ENCODE measurements at regions not wholly inside any gene's neighbourhood (a gene's known extent, or its start where the extent isn't known, plus 50 kb on each side); places are given as distances from the start of the nearest gene placed in this dataset.

DNA sequence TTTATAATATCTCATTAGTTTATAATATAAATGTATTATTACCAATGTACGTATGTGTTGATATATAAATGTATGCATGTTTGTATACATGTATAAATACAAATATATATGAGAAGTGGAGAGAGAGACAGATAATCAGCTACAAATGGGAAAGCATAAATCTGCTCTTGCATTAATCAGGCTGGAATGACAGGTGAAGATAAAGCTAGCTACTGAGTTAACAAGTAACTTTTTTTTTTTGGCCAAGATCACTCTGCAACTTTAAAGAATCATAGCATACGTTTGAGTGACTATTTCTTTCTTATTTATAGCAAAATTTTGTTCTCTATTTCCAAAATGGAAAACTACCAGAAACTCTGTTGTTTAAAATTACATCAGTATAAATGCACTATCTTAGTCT lies 422.8 kb downstream of the SI start:
- no peaks in the 10 kb centered on the region for H3K36me3 ChIP-seq (ENCODE audit: control insufficient read depth in 1 of 2, insufficient read depth in 2 of 2, low read depth in 1 of 2, low read length in 2 of 2)
- no peak overlapping the region for H3K4ac ChIP-seq (ENCODE audit: low read depth in 1 of 2, low read length in 2 of 2)
- H2BK5ac ChIP-seq (ENCODE audit: low read depth, low read length, poor library complexity, severe bottlenecking): no peak overlapping the region
- no peak overlapping the region for H2AFZ ChIP-seq (ENCODE audit: low read depth, low read length)
- DNase-seq: no peak
- no peak overlapping the region for H3K4me2 ChIP-seq (ENCODE audit: low read length, poor library complexity, severe bottlenecking)
- H3K18ac ChIP-seq (ENCODE audit: low read depth in 1 of 2, low read length in 2 of 2): no peak overlapping the region
- H3K23ac ChIP-seq (ENCODE audit: low read length in 2 of 2): no peak overlapping the region
- no peaks in the 10 kb centered on the region for H3K9me3 ChIP-seq (ENCODE audit: control insufficient read depth, low read length)
- H2BK12ac ChIP-seq (ENCODE audit: low read length in 2 of 2): no peak overlapping the region
- no peaks in the 10 kb centered on the region for H3K79me1 ChIP-seq (replicated peaks; ENCODE audit: low read length, poor library complexity, severe bottlenecking)
- H3K9ac ChIP-seq (ENCODE audit: low read length): no peak overlapping the region
- H2BK15ac ChIP-seq (ENCODE audit: low read depth, poor library complexity, severe bottlenecking): no peak overlapping the region
- no peaks in the 10 kb centered on the region for H3K27me3 ChIP-seq (ENCODE audit: control insufficient read depth in 1 of 2, insufficient read depth in 1 of 2, low read length in 2 of 2)
- H3K27ac ChIP-seq (ENCODE audit: low read length, poor library complexity, severe bottlenecking): no peak overlapping the region
- H4K91ac ChIP-seq (ENCODE audit: low read length): no peak overlapping the region
- no CpG with 5 or more reads among the region's 2 CpGs for WGBS
- H3K14ac ChIP-seq (ENCODE audit: low read length in 2 of 2): no peak overlapping the region
- H4K8ac ChIP-seq (ENCODE audit: low read length): no peak overlapping the region
- no peak overlapping the region for H3K4me3 ChIP-seq (ENCODE audit: insufficient read depth in 1 of 2, low read depth in 1 of 2, low read length in 2 of 2)
- H3K4me1 ChIP-seq (ENCODE audit: control insufficient read depth, insufficient read depth, low read depth, low read length): no peaks in the 10 kb centered on the region
- no peak overlapping the region for H2BK120ac ChIP-seq (ENCODE audit: low read depth, low read length)
- no peak overlapping the region for H2AK5ac ChIP-seq (ENCODE audit: low read length, severe bottlenecking)

DNA sequence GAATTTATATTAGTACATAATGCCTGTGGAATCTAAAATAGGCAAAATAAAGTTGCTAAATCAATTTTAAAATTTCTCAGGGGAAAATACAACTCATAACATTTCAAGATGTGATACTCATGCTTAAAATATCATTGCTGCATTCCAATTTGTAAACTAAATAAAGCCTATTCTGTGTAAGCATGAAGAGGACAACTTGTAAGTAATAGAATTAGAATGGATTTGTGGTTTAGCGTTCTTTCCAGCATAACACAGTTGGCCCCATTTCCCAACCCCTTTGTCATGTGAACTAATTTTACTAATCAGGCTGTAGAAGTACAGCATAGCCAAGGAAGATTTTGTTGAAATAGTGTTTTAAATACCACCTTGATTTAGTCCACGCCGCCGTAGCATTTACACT lies 437.2 kb downstream of the SI start:
- H2AFZ ChIP-seq (ENCODE audit: low read depth, low read length): no peak overlapping the region
- no peak overlapping the region for H2BK12ac ChIP-seq (ENCODE audit: low read length in 2 of 2)
- no peak overlapping the region for H4K91ac ChIP-seq (ENCODE audit: low read length)
- no peaks in the 10 kb centered on the region for H3K4me1 ChIP-seq (ENCODE audit: control insufficient read depth, insufficient read depth, low read depth, low read length)
- no peaks in the 10 kb centered on the region for H3K36me3 ChIP-seq (ENCODE audit: control insufficient read depth in 1 of 2, insufficient read depth in 2 of 2, low read depth in 1 of 2, low read length in 2 of 2)
- no CpG with 5 or more reads among the region's 4 CpGs for WGBS
- no peaks in the 10 kb centered on the region for H3K9me3 ChIP-seq (ENCODE audit: control insufficient read depth, low read length)
- no peaks in the 10 kb centered on the region for H3K27me3 ChIP-seq (ENCODE audit: control insufficient read depth in 1 of 2, insufficient read depth in 1 of 2, low read length in 2 of 2)
- no peak overlapping the region for H2BK5ac ChIP-seq (ENCODE audit: low read depth, low read length, poor library complexity, severe bottlenecking)
- no peak overlapping the region for H3K18ac ChIP-seq (ENCODE audit: low read depth in 1 of 2, low read length in 2 of 2)
- H3K4me2 ChIP-seq (ENCODE audit: low read length, poor library complexity, severe bottlenecking): no peak overlapping the region
- H3K27ac ChIP-seq (ENCODE audit: low read length, poor library complexity, severe bottlenecking): no peak overlapping the region
- no peak overlapping the region for H3K23ac ChIP-seq (ENCODE audit: low read length in 2 of 2)
- H3K4me3 ChIP-seq (ENCODE audit: insufficient read depth in 1 of 2, low read depth in 1 of 2, low read length in 2 of 2): no peak overlapping the region
- no peak overlapping the region for H2BK120ac ChIP-seq (ENCODE audit: low read depth, low read length)
- no peak overlapping the region for H3K14ac ChIP-seq (ENCODE audit: low read length in 2 of 2)
- H2BK15ac ChIP-seq (ENCODE audit: low read depth, poor library complexity, severe bottlenecking): no peak overlapping the region
- H3K79me1 ChIP-seq (replicated peaks; ENCODE audit: low read length, poor library complexity, severe bottlenecking): no peaks in the 10 kb centered on the region
- no peak overlapping the region for H3K4ac ChIP-seq (ENCODE audit: low read depth in 1 of 2, low read length in 2 of 2)
- H2AK5ac ChIP-seq (ENCODE audit: low read length, severe bottlenecking): no peak overlapping the region
- H3K9ac ChIP-seq (ENCODE audit: low read length): peak overlapping the region; percentile 37
- DNase-seq: peak; percentile 58
- H4K8ac ChIP-seq (ENCODE audit: low read length): no peak overlapping the region

DNA sequence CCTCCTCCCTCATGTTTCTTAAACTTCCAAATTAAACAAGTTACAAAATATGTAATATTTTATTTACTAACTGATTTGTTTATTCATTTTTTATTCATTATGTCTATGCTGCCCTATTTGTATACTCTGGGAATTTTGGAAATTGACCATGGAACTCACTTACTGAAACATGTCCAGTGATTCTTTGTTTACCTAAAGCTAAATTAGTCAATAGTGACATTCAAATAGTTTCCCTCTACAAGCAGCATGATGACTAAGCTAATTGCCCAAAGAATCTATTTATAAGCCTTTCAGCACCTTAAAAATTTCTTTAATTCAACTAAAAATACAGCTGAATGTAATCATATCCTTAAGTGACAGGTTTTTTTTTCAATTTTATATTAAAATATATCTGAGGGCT lies 437.7 kb downstream of the SI start:
- Histone ChIP-seq H3K4me2 (ENCODE audit: low read length, poor library complexity, severe bottlenecking) (no peak overlapping the region), H3K18ac (ENCODE audit: low read depth in 1 of 2, low read length in 2 of 2) (no peak overlapping the region), H3K23ac (ENCODE audit: low read length in 2 of 2) (no peak overlapping the region), H3K36me3 (ENCODE audit: control insufficient read depth in 1 of 2, insufficient read depth in 2 of 2, low read depth in 1 of 2, low read length in 2 of 2) (no peaks in the 10 kb centered on the region), H2BK12ac (ENCODE audit: low read length in 2 of 2) (no peak overlapping the region), H2AK5ac (ENCODE audit: low read length, severe bottlenecking) (no peak overlapping the region), H2BK15ac (ENCODE audit: low read depth, poor library complexity, severe bottlenecking) (no peak overlapping the region), H2AFZ (ENCODE audit: low read depth, low read length) (no peak overlapping the region), H3K14ac (ENCODE audit: low read length in 2 of 2) (no peak overlapping the region), H3K4ac (ENCODE audit: low read depth in 1 of 2, low read length in 2 of 2) (no peak overlapping the region), H2BK5ac (ENCODE audit: low read depth, low read length, poor library complexity, severe bottlenecking) (no peak overlapping the region), H4K91ac (ENCODE audit: low read length) (no peak overlapping the region), H3K4me1 (ENCODE audit: control insufficient read depth, insufficient read depth, low read depth, low read length) (no peaks in the 10 kb centered on the region), H3K79me1 (replicated peaks; ENCODE audit: low read length, poor library complexity, severe bottlenecking) (no peaks in the 10 kb centered on the region), H3K27me3 (ENCODE audit: control insufficient read depth in 1 of 2, insufficient read depth in 1 of 2, low read length in 2 of 2) (no peaks in the 10 kb centered on the region), H3K27ac (ENCODE audit: low read length, poor library complexity, severe bottlenecking) (no peak overlapping the region), H3K9ac (ENCODE audit: low read length) (peak overlapping the region; percentile 30), H3K9me3 (ENCODE audit: control insufficient read depth, low read length) (no peaks in the 10 kb centered on the region), H2BK120ac (ENCODE audit: low read depth, low read length) (no peak overlapping the region), H3K4me3 (ENCODE audit: insufficient read depth in 1 of 2, low read depth in 1 of 2, low read length in 2 of 2) (no peak overlapping the region), H4K8ac (ENCODE audit: low read length) (no peak overlapping the region)
- peak; percentile 45 for DNase-seq

DNA sequence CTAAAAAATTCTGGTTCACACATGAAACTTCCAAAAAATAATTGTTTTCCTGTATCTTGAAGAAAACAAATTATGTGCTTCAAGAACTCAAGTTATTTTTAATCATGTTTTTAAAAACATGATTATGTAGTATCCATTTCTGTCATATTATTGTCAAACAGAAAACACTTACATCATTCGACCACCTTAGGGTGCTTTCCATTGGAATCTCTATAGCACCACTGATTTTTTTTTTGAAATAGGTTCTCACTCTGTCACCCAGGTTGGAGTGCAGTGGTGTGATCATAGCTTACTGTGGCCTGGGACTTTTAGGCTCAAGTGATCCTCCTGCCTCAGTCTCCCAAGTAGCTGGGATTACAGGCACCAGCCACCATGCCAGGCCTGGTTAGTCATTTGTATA lies 457.3 kb downstream of the SI start:
- Histone ChIP-seq H3K4ac (ENCODE audit: low read depth in 1 of 2, low read length in 2 of 2) (no peak overlapping the region), H4K91ac (ENCODE audit: low read length) (no peak overlapping the region)

More for the DNA sequence above, 457.3 kb downstream of the SI start:
- no peak overlapping the region for H3K18ac ChIP-seq (ENCODE audit: low read depth in 1 of 2, low read length in 2 of 2)
- H2AK5ac ChIP-seq (ENCODE audit: low read length, severe bottlenecking): no peak overlapping the region
- H3K27ac ChIP-seq (ENCODE audit: low read length, poor library complexity, severe bottlenecking): no peak overlapping the region
- no peaks in the 10 kb centered on the region for H3K36me3 ChIP-seq (ENCODE audit: control insufficient read depth in 1 of 2, insufficient read depth in 2 of 2, low read depth in 1 of 2, low read length in 2 of 2)
- no peak overlapping the region for H2BK120ac ChIP-seq (ENCODE audit: low read depth, low read length)
- no peak overlapping the region for H2AFZ ChIP-seq (ENCODE audit: low read depth, low read length)
- H2BK5ac ChIP-seq (ENCODE audit: low read depth, low read length, poor library complexity, severe bottlenecking): no peak overlapping the region
- no CpG with 5 or more reads among the region's 1 CpG for WGBS
- H4K8ac ChIP-seq (ENCODE audit: low read length): no peak overlapping the region
- no peaks in the 10 kb centered on the region for H3K4me1 ChIP-seq (ENCODE audit: control insufficient read depth, insufficient read depth, low read depth, low read length)
- H3K4me2 ChIP-seq (ENCODE audit: low read length, poor library complexity, severe bottlenecking): no peak overlapping the region
- H3K14ac ChIP-seq (ENCODE audit: low read length in 2 of 2): no peak overlapping the region
- H3K9me3 ChIP-seq (ENCODE audit: control insufficient read depth, low read length): no peaks in the 10 kb centered on the region
- no peak overlapping the region for H3K23ac ChIP-seq (ENCODE audit: low read length in 2 of 2)
- no peak for DNase-seq
- H3K4me3 ChIP-seq (ENCODE audit: insufficient read depth in 1 of 2, low read depth in 1 of 2, low read length in 2 of 2): no peak overlapping the region
- no peaks in the 10 kb centered on the region for H3K79me1 ChIP-seq (replicated peaks; ENCODE audit: low read length, poor library complexity, severe bottlenecking)
- no peak overlapping the region for H2BK15ac ChIP-seq (ENCODE audit: low read depth, poor library complexity, severe bottlenecking)
- H2BK12ac ChIP-seq (ENCODE audit: low read length in 2 of 2): no peak overlapping the region
- H3K27me3 ChIP-seq (ENCODE audit: control insufficient read depth in 1 of 2, insufficient read depth in 1 of 2, low read length in 2 of 2): no peaks in the 10 kb centered on the region
- no peak overlapping the region for H3K9ac ChIP-seq (ENCODE audit: low read length)

Measured in mesenchymal stem cell (in vitro differentiated cells and primary cell).